GM12878 (cell line): ENCODE measurements at regions not wholly inside any gene's neighbourhood (a gene's known extent, or its start where the extent isn't known, plus 50 kb on each side); places are given as distances from the start of the nearest gene placed in this dataset.

Source experiments
- ATAC-seq: fragments of 200-7000 bp; cut with Tn5 transposase; 3 replicates; pipeline ENCODE4 v1.9.1; 2020; ENCODE audit warnings: mild to moderate bottlenecking, moderate library complexity
- BruUV-seq: library from RNA; stranded (reverse); fragments of 400-500 nt; replicated peaks from 2 replicates; lab custom pipeline; 2021; lab: Mats Ljungman, UMichigan
- CTCF ChIA-PET: fragments of 300-600 bp; sonication (Branson Sonifier 250); formaldehyde crosslinking; extraction: SDS; loops from one replicate; lab custom pipeline; 2021; ENCODE audit warnings: inconsistent platforms; lab: Yijun Ruan, JAX
- POLR2A ChIA-PET: fragments of 350-600 bp; formaldehyde crosslinking; extraction: SDS; loops from one replicate; lab custom pipeline; 2021; ENCODE audit warnings: inconsistent platforms; lab: Charles Lee
- RAD21 ChIA-PET: fragments of 300-600 bp; sonication (Branson Sonifier 250); formaldehyde crosslinking; loops from one replicate; lab custom pipeline; 2023; ENCODE audit warnings: antibody characterized with exemption; ENCODE audit not compliant: unreplicated experiment; lab: Charles Lee
- SMC1A ChIA-PET: fragments of 300-600 bp; sonication (Branson Sonifier 250); formaldehyde crosslinking; loops from one replicate; lab custom pipeline; 2023; ENCODE audit not compliant: unreplicated experiment, uncharacterized antibody; lab: Charles Lee
- DNase-seq: peaks from one replicate; pipeline ENCODE4 v3.0.0-alpha.2; 2011; ENCODE audit warnings: low read depth, low spot score
- FAIRE-seq: peaks from 3 replicates; lab custom pipeline; 2011; peaks lifted over from hg19 to GRCh38; lab: Jason Lieb, UNC
- H2AFZ ChIP-seq: 2 replicates; pipeline ENCODE4 v1.6.0; 2011; ENCODE audit warnings: low read depth, low read length, control low read depth; ENCODE audit not compliant: control insufficient read depth
- H3K27ac ChIP-seq: 2 replicates; pipeline ENCODE4 v1.5.1; 2011; ENCODE audit warnings: control low read depth; ENCODE audit not compliant: control insufficient read depth, insufficient read depth
- H3K27me3 ChIP-seq, 2 experiments: replicated peaks in 1 of 2; 2 replicates each; pipeline versions ENCODE4 v1.6.0 to v1.6.1; 2011; ENCODE audit warnings: low read length in 1 of 2; ENCODE audit not compliant: control insufficient read depth in 2 of 2, insufficient read depth in 2 of 2
- H3K36me3 ChIP-seq, 2 experiments: 2 replicates each; pipeline ENCODE4 v1.5.1; 2011; ENCODE audit warnings: low read length in 1 of 2; ENCODE audit not compliant: control insufficient read depth in 2 of 2, insufficient read depth in 2 of 2
- H3K4me1 ChIP-seq: 2 replicates; pipeline ENCODE4 v1.6.1; 2011; ENCODE audit warnings: mild to moderate bottlenecking, low read length, moderate library complexity, mixed read lengths; ENCODE audit not compliant: control insufficient read depth, insufficient read depth
- H3K4me2 ChIP-seq: 2 replicates; pipeline ENCODE4 v1.6.0; 2011; ENCODE audit warnings: control low read depth; ENCODE audit not compliant: control insufficient read depth, insufficient read depth
- H3K4me3 ChIP-seq: fragments of 200-600 bp; sonication (generic); 2 replicates; pipeline ENCODE4 v1.5.1; 2016
- H3K79me2 ChIP-seq: 2 replicates; pipeline ENCODE4 v1.6.0; 2011; ENCODE audit warnings: low read length; ENCODE audit not compliant: control insufficient read depth, insufficient read depth
- H3K9ac ChIP-seq: 2 replicates; pipeline ENCODE4 v1.8.0; 2011; ENCODE audit warnings: low read length, control low read depth, mixed read lengths; ENCODE audit not compliant: control insufficient read depth, insufficient read depth
- H3K9me3 ChIP-seq: replicated peaks from 3 replicates; pipeline ENCODE4 v1.5.1; 2011; ENCODE audit warnings: mild to moderate bottlenecking, low read length; ENCODE audit not compliant: control insufficient read depth, insufficient read depth
- H4K20me1 ChIP-seq: 2 replicates; pipeline ENCODE4 v1.6.0; 2011; ENCODE audit not compliant: control insufficient read depth, insufficient read depth
- BRCA1 ChIP-seq: IDR thresholded peaks from 2 replicates; pipeline ENCODE4 v1.6.1; 2011; ENCODE audit warnings: low read depth, low read length, improper control_type of control experiment
- CBX3 ChIP-seq: fragments of 200-600 bp; sonication (generic); IDR thresholded peaks from 2 replicates; pipeline ENCODE4 v1.6.1; 2016; ENCODE audit warnings: low read depth, borderline replicate concordance
- CREB1 ChIP-seq: IDR thresholded peaks from 2 replicates; pipeline ENCODE4 v1.6.1; 2012; ENCODE audit warnings: low read depth, mild to moderate bottlenecking, inconsistent platforms
- EED ChIP-seq: sonication (generic); IDR thresholded peaks from 2 replicates; pipeline ENCODE4 v1.6.1; 2016; ENCODE audit warnings: antibody characterized with exemption, low read depth
- EP300 ChIP-seq, 2 experiments: fragments of 150-350 bp in 1 of 2; IDR thresholded peaks; 2 replicates each; pipeline ENCODE4 v1.6.1; 2011 to 2012; ENCODE audit warnings: low read depth in 2 of 2, low read length in 2 of 2, borderline replicate concordance in 1 of 2, improper control_type of control experiment in 1 of 2, inconsistent platforms in 1 of 2; ENCODE audit not compliant: control insufficient read depth in 1 of 2
- FOXK2 ChIP-seq: fragments of 450-650 bp; IDR thresholded peaks from 2 replicates; pipeline ENCODE4 v1.6.1; 2017; ENCODE audit warnings: mild to moderate bottlenecking, moderate library complexity
- GATAD2B ChIP-seq: fragments of 450-650 bp; conservative IDR thresholded peaks from 2 replicates; pipeline ENCODE4 v1.6.1; 2017; ENCODE audit warnings: low read depth, mild to moderate bottlenecking, moderate library complexity
- IKZF1 ChIP-seq: fragments of 450-650 bp; conservative IDR thresholded peaks from 2 replicates; pipeline ENCODE4 v1.6.1; 2017; ENCODE audit warnings: antibody characterized with exemption, mild to moderate bottlenecking
- JUND ChIP-seq: IDR thresholded peaks from 2 replicates; pipeline ENCODE4 v1.6.1; 2012; ENCODE audit warnings: low read depth, mild to moderate bottlenecking, low read length, improper control_type of control experiment, moderate library complexity
- POLR2A ChIP-seq: IDR thresholded peaks from 2 replicates; pipeline ENCODE4 v1.6.1; 2011; ENCODE audit warnings: low read depth, mild to moderate bottlenecking, low read length
- POLR2AphosphoS5 ChIP-seq: IDR thresholded peaks from 2 replicates; pipeline ENCODE4 v1.6.1; 2011; ENCODE audit warnings: mild to moderate bottlenecking, low read length, inconsistent platforms
- SIX5 ChIP-seq: IDR thresholded peaks from 2 replicates; pipeline ENCODE4 v1.6.1; 2011; ENCODE audit warnings: mild to moderate bottlenecking, low read depth, low read length, moderate library complexity; ENCODE audit not compliant: severe bottlenecking
- SMC3 ChIP-seq: IDR thresholded peaks from 2 replicates; pipeline ENCODE4 v1.6.1; 2011; ENCODE audit warnings: low read length, improper control_type of control experiment, borderline replicate concordance
- SPI1 ChIP-seq: IDR thresholded peaks from 2 replicates; pipeline ENCODE4 v1.6.1; 2011; ENCODE audit warnings: low read depth, mild to moderate bottlenecking, low read length, moderate library complexity, borderline replicate concordance; ENCODE audit not compliant: insufficient read depth
- SRF ChIP-seq, 2 experiments: IDR thresholded peaks; 2 replicates each; pipeline ENCODE4 v1.6.1; 2011; ENCODE audit warnings: low read depth in 2 of 2, low read length in 2 of 2, mild to moderate bottlenecking in 1 of 2, moderate library complexity in 1 of 2
- TARDBP ChIP-seq: IDR thresholded peaks from 2 replicates; pipeline ENCODE4 v1.6.1; 2016; ENCODE audit warnings: borderline replicate concordance
- TCF3 ChIP-seq: IDR thresholded peaks from 2 replicates; pipeline ENCODE4 v1.6.1; 2012; ENCODE audit warnings: low read depth, mild to moderate bottlenecking, low read length, borderline replicate concordance; ENCODE audit not compliant: insufficient read depth
- WGBS: methylation state at CpG from one replicate; pipeline ENCODE4 v1.1.6; 2016; ENCODE audit warnings: low lambda C conversion rate; ENCODE audit not compliant: insufficient replicate concordance, insufficient coverage; ENCODE audit errors: missing lambda C conversion rate; 5-methylcytosine and 5-hydroxymethylcytosine counted together
- in situ Hi-C: fragments of 300-500 bp; cut with MboI; formaldehyde crosslinking; loops from 9 replicates; pipeline ENCODE4 v1.14.3; 2018; ENCODE audit warnings: mixed read lengths
- intact Hi-C: fragments of 100-400 bp; cut with micrococcal nuclease; formaldehyde crosslinking; loops from one replicate; pipeline ENCODE4 v1.14.2; 2022; ENCODE audit not compliant: unreplicated experiment
- TF ChIP-seq, protein P1 (sequence below): IDR thresholded peaks from 2 replicates; pipeline ENCODE4 v1.6.1; 2011; ENCODE audit warnings: mild to moderate bottlenecking, low read depth, low read length, moderate library complexity; ENCODE audit not compliant: insufficient replicate concordance

DNA sequence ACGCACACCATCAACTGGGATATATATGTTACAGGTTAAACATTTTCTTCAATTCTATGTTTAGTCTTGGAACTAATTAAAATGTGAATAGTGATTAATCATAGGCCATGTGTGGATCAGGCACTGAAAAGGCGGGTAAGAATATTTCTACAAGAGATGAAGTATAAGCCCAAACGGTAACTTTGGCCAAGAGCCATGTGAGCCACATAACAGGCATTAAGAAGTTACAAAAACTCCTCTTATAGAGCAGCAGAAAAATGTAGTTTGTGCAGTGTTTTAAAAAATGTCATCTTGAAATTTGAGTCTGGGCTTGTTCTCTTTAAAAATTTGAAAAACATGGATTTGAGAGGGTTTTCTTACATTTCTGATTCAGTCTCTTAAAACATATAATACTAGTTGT lies 521.8 kb upstream of the DIPK2B start:
- ATAC-seq (no peak), DNase-seq (no peak), FAIRE-seq (no peak)
- H3K4me2 ChIP-seq: no peak overlapping the region
- H3K9me3 ChIP-seq: no peaks in the 10 kb centered on the region; the same call in 2 of the 3 replicates
- no peak overlapping the region for H3K9ac ChIP-seq
- no peak overlapping the region for H3K27ac ChIP-seq
- in situ Hi-C loops (no loop called here), intact Hi-C loops (no loop called here)
- ChIA-PET POLR2A (no interaction called here), SMC1A (no interaction called here), RAD21 (no interaction called here), CTCF (no interaction called here)
- no peak overlapping the region for H2AFZ ChIP-seq
- no TSS peak for BruUV-seq
- no peaks in the 10 kb centered on the region for H3K79me2 ChIP-seq
- H3K4me3 ChIP-seq: no peak overlapping the region
- H3K27me3 ChIP-seq: no peaks in the 10 kb centered on the region; a peak in 1 of 4 replicates
- no peaks in the 10 kb centered on the region for H3K4me1 ChIP-seq
- H3K36me3 ChIP-seq: no peaks in the 10 kb centered on the region
- 54% methylated on average over 3 of the region's 3 CpGs for WGBS
- no peaks in the 10 kb centered on the region for H4K20me1 ChIP-seq
- TF ChIP-seq EED (no peak), SMC3 (no peak), GATAD2B (no peak), POLR2AphosphoS5 (no peak), FOXK2 (no peak), JUND (no peak)

DNA sequence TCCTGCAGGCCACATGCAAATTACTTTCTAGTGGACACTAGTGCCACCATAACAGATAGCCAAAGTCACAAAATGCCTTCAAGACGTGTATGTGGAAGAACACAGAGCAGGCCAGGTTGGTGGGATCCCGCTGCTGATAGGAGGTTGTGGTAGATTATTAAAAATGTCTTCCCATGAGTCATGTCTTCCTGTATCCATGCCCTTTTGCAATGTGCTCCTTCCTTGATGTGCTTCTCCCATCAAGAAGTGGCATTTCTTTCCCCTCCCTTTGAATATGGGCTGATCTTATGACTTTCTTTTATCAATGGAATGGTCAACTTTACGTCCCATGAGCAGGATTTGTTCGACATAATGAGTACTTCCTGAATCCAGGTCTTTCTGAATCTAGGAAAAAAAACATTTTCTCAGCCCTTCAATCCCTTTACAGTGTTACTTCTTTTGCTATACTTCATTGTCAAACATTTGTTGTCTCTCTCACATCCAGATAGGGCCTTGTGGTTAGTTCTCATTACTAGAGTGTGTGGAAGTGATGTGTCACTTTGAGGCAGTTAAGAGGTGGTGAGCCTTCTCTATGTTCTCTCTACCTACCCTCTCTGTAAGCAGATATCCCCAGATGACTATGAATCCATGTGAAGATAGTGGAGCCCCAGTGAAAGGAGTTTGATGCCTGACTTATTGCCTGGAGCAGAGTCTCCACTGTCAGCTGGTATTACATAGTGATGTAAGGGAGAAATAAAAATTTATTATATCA lies 519.2 kb upstream of the DIPK2B start:
- no peaks in the 10 kb centered on the region for H3K27me3 ChIP-seq
- no peak overlapping the region for H3K9ac ChIP-seq
- RAD21 ChIA-PET: no interaction called here
- SMC1A ChIA-PET: no interaction called here
- no peak for TF ChIP-seq CREB1
- TF ChIP-seq, protein P1, sequence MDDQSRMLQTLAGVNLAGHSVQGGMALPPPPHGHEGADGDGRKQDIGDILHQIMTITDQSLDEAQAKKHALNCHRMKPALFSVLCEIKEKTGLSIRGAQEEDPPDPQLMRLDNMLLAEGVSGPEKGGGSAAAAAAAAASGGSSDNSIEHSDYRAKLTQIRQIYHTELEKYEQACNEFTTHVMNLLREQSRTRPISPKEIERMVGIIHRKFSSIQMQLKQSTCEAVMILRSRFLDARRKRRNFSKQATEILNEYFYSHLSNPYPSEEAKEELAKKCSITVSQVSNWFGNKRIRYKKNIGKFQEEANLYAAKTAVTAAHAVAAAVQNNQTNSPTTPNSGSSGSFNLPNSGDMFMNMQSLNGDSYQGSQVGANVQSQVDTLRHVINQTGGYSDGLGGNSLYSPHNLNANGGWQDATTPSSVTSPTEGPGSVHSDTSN: no peak
- TF ChIP-seq SRF (IDR thresholded peaks at IDR 0.05; ENCODE audit: low read depth in 2 of 2, low read length in 2 of 2): no peak
- no peak for TF ChIP-seq CBX3
- no peak for TF ChIP-seq POLR2A
- TF ChIP-seq TCF3: no peak
- no peak for TF ChIP-seq SPI1
- TF ChIP-seq SIX5: no peak
- TF ChIP-seq IKZF1: no peak
- no peak for TF ChIP-seq BRCA1
- no peak for TF ChIP-seq EP300 (IDR thresholded peaks at IDR 0.05; ENCODE audit: borderline replicate concordance in 1 of 2, control insufficient read depth in 1 of 2, low read depth in 2 of 2, low read length in 2 of 2)
- TF ChIP-seq TARDBP: no peak
- no peaks in the 10 kb centered on the region; the same call in 2 of the 3 replicates for H3K9me3 ChIP-seq
- 39% methylated on average over 4 of the region's 4 CpGs for WGBS
- no peak overlapping the region for H3K27ac ChIP-seq
- FAIRE-seq: no peak
- no peak overlapping the region for H3K4me3 ChIP-seq
- BruUV-seq: no TSS peak
- no peaks in the 10 kb centered on the region for H3K79me2 ChIP-seq
- intact Hi-C loops (no loop called here), in situ Hi-C loops (no loop called here)
- H4K20me1 ChIP-seq: no peaks in the 10 kb centered on the region
- CTCF ChIA-PET: no interaction called here
- H2AFZ ChIP-seq: no peak overlapping the region
- no peaks in the 10 kb centered on the region for H3K4me1 ChIP-seq
- H3K4me2 ChIP-seq: no peak overlapping the region
- ATAC-seq: no peak
- DNase-seq: no peak
- H3K36me3 ChIP-seq: no peaks in the 10 kb centered on the region
- POLR2A ChIA-PET: no interaction called here
